ENCODE measurements at regions not wholly inside any gene's neighbourhood (a gene's known extent, or its start where the extent isn't known, plus 50 kb on each side); places are given as distances from the start of the nearest gene placed in this dataset.

DNA sequence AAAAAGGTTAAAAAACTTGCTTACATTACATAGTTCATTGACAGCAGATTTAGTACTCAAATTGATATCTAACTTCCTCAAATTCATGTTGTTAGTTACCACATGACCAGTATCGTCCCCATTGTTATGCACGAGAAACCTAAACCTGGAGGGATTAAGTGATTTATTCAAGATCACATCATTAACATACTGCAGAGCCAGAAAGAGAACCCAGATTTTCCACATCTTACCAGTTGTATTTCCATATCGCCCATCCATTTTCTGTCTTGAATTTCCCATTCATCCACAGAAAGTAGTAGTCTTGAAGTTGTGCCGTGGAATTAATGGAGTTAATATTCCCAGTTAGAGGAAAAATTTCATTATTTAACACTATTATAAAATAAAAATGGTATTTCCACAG lies 512.0 kb downstream of the METTL4 start:
- TF ChIP-seq, protein P1, sequence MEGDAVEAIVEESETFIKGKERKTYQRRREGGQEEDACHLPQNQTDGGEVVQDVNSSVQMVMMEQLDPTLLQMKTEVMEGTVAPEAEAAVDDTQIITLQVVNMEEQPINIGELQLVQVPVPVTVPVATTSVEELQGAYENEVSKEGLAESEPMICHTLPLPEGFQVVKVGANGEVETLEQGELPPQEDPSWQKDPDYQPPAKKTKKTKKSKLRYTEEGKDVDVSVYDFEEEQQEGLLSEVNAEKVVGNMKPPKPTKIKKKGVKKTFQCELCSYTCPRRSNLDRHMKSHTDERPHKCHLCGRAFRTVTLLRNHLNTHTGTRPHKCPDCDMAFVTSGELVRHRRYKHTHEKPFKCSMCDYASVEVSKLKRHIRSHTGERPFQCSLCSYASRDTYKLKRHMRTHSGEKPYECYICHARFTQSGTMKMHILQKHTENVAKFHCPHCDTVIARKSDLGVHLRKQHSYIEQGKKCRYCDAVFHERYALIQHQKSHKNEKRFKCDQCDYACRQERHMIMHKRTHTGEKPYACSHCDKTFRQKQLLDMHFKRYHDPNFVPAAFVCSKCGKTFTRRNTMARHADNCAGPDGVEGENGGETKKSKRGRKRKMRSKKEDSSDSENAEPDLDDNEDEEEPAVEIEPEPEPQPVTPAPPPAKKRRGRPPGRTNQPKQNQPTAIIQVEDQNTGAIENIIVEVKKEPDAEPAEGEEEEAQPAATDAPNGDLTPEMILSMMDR (IDR thresholded peaks at IDR 0.05) = no peak
- TF ChIP-seq POLR2A (IDR thresholded peaks at IDR 0.05) = no peak

Data from stomach (tissue), 4 donors.